ENCODE measurements at regions not wholly inside any gene's neighbourhood (a gene's known extent, or its start where the extent isn't known, plus 50 kb on each side); places are given as distances from the start of the nearest gene placed in this dataset.

- Histone ChIP-seq H3K4me3 (no peak overlapping the region), H3K27ac (no peak overlapping the region), H3K27me3 (no peaks in the 10 kb centered on the region), H3K9me3 (no peaks in the 10 kb centered on the region), H3K36me3 (no peaks in the 10 kb centered on the region), H3K4me1 (peaks cover 17% of the 10 kb centered on the region)
- TF ChIP-seq POLR2AphosphoS5 (IDR thresholded peaks at IDR 0.05; ENCODE audit: insufficient read depth in 1 of 2, low read depth in 1 of 2), result no peak
- no peak for TF ChIP-seq CTCF (IDR thresholded peaks at IDR 0.05)
- no peak for TF ChIP-seq POLR2A (IDR thresholded peaks at IDR 0.05)
- no peak for DNase-seq (ENCODE audit: extremely low spot score in 2 of 2)
- intact Hi-C loops (cut with DNase I), result loop anchor here (5.0 kb wide), 1 partner anchor 106 kb away; no protein-coding TSS in a partner anchor
Observed at GRCh38 chr16:73177729-73178295, 129.9 kb upstream of the ZFHX3 start.

- no peaks in the 10 kb centered on the region for H3K9me3 ChIP-seq
- H3K4me1 ChIP-seq, result peaks cover 28% of the 10 kb centered on the region
- H3K27me3 ChIP-seq, result no peaks in the 10 kb centered on the region
- no peak for DNase-seq (ENCODE audit: extremely low spot score in 2 of 2)
- no peak overlapping the region for H3K4me3 ChIP-seq
- TF ChIP-seq POLR2A (IDR thresholded peaks at IDR 0.05) (no peak), POLR2AphosphoS5 (IDR thresholded peaks at IDR 0.05; ENCODE audit: insufficient read depth in 1 of 2, low read depth in 1 of 2) (no peak), CTCF (IDR thresholded peaks at IDR 0.05) (no peak)
- no peaks in the 10 kb centered on the region for H3K36me3 ChIP-seq
- H3K27ac ChIP-seq, result no peak overlapping the region
- intact Hi-C loops (cut with DNase I), result loop anchor here (5.0 kb wide), 1 partner anchor 104 kb away; no protein-coding TSS in a partner anchor
Observed at GRCh38 chr16:73176577-73177013, 128.7 kb upstream of the ZFHX3 start.

GRCh38 chr16:73172973-73173709 is 125.2 kb upstream of the ZFHX3 start:
- no peak for DNase-seq (ENCODE audit: extremely low spot score in 2 of 2)
- Histone ChIP-seq H3K27ac (peak overlapping the region; percentile 68), H3K4me3 (peak overlapping the region; percentile 11 to 18), H3K27me3 (no peaks in the 10 kb centered on the region), H3K9me3 (no peaks in the 10 kb centered on the region), H3K36me3 (no peaks in the 10 kb centered on the region), H3K4me1 (peaks cover 22% of the 10 kb centered on the region)
- intact Hi-C loops (cut with DNase I), result no loop called here
- TF ChIP-seq POLR2AphosphoS5 (IDR thresholded peaks at IDR 0.05; ENCODE audit: insufficient read depth in 1 of 2, low read depth in 1 of 2) (no peak), CTCF (IDR thresholded peaks at IDR 0.05) (no peak), POLR2A (IDR thresholded peaks at IDR 0.05) (no peak)

- intact Hi-C loops (cut with DNase I), result no loop called here
- DNase-seq (ENCODE audit: extremely low spot score in 2 of 2), result no peak
- peak in 1 of 2 donors; percentile 68 for TF ChIP-seq POLR2AphosphoS5 (IDR thresholded peaks at IDR 0.05; ENCODE audit: insufficient read depth in 1 of 2, low read depth in 1 of 2)
- TF ChIP-seq POLR2A (IDR thresholded peaks at IDR 0.05), result no peak
- peak in 1 of 3 experiments; percentile 17 for TF ChIP-seq CTCF (IDR thresholded peaks at IDR 0.05)
Observed at GRCh38 chr16:73172241-73172972, 124.5 kb upstream of the ZFHX3 start.

More at GRCh38 chr16:73172241-73172972, 124.5 kb upstream of the ZFHX3 start:
- no peaks in the 10 kb centered on the region for H3K27me3 ChIP-seq
- H3K36me3 ChIP-seq, result no peaks in the 10 kb centered on the region
- no peak overlapping the region for H3K4me3 ChIP-seq
- H3K9me3 ChIP-seq, result no peaks in the 10 kb centered on the region
- peak overlapping the region; percentile 50 for H3K27ac ChIP-seq
- peaks cover 22% of the 10 kb centered on the region for H3K4me1 ChIP-seq

Data from vagina (tissue), 2 donors.